ENCODE measurements at regions not wholly inside any gene's neighbourhood (a gene's known extent, or its start where the extent isn't known, plus 50 kb on each side); places are given as distances from the start of the nearest gene placed in this dataset.
"Not testable (repeated sequence)": the region's sequence is repeated elsewhere in the genome, so short reads cannot be mapped to it uniquely, and the experiment has no call there.

DNA sequence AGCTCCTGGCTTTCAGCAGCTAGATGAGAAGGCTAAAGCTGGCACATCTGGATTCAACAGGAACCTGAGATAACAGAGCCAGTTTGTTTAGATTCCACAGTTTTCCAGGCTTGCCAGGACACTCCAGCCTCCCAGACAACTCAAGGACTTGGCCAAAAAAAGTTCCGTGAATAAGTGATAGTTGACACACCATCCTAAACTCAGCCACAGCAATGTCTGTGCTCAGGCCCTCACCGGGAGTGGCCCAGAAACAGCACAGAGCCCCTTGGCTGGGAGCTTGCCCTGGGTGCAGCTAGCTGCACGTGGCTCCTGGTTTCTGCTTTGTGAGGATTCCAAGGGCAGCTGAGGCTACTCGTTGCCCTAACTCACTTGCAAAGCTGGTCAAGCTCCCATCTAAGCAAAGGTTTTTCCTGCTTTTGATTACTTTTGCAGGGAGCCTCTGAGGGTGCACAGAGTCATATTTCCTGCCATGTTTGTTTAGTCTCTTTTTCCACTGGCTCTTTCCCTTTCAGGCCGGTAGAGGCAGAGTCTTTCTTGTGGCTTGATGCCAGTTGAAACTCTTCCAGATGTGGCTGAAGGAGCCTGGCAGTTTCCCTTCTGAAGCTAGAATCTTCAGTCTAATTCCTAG lies 118.3 kb upstream of the ECI2 start:
- DNase-seq (ENCODE audit: low spot score): peak; percentile 54

DNA sequence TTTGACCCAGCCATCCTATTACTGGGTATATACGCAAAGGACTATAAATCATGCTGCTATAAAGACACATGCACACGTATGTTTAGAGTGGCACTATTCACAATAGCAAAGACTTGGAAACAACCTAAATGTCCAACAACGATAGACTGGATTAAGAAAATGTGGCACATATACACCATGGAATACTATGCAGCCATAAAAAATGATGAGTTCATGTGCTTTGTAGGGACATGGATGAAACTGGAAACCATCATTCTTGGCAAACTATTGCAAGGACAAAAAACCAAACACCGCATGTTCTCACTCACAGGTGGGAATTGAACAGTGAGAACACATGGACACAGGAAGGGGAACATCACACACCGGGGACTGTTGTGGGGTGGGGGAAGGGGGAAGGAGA lies 117.1 kb upstream of the ECI2 start:
- not testable (repeated sequence) for DNase-seq (ENCODE audit: low spot score)

DNA sequence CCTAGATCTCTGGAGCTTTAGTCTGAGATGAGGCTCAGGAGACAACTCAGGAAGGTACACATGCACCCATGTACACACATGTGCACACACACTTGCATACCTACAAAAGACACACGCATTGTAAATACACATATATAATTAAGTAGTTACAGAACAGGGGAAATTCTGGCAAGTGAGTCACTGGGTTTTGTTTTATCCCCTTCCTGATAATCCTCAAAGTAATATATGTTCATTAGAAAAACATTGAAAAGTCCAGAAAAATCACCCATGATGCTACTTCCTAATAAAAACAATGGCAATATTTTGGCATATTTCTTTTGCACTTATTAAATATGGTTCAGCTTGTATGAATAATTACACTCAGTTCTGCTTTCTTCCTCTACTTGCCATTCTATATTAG lies 115.3 kb upstream of the ECI2 start:
- DNase-seq (ENCODE audit: low spot score): no peak

DNA sequence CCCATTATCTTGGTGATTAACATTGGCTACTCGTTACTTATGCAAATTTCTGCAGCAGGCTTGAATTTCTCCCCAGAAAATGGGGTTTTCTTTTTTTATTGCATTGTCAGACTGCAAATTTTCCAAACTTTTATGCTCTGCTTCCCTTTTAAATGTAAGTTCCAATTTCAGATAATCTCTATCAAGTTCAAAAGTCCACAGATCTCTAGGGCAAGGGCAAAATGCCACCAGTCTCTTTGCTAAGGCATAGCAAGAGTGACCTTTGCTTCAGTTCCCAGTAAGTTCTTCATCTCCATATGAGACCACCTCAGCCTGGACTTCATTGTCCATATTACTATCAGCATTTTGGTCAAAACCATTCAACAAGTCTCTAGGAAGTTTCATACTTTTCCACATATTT lies 108.5 kb upstream of the ECI2 start:
- DNase-seq (ENCODE audit: low spot score): not testable (repeated sequence)

DNA sequence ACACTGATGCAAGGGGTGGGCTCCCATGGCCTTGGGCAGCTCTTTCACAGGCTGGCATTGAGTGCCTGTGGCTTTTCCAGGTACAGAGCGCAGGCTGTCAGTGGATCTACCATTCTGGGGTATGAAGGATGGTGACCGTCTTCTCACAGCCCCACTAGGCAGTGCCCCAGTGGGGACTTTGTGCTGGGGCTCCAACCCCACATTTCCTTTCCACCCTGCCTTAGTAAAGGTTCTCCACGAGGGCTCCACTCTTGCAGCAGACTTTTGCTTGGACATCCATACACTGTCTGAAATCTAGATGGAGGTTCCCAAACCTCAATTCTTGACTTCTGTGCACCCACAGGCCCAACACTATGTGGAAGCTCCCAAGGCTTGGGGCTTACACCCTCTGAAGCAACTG lies 107.9 kb upstream of the ECI2 start:
- DNase-seq (ENCODE audit: low spot score): no peak

DNA sequence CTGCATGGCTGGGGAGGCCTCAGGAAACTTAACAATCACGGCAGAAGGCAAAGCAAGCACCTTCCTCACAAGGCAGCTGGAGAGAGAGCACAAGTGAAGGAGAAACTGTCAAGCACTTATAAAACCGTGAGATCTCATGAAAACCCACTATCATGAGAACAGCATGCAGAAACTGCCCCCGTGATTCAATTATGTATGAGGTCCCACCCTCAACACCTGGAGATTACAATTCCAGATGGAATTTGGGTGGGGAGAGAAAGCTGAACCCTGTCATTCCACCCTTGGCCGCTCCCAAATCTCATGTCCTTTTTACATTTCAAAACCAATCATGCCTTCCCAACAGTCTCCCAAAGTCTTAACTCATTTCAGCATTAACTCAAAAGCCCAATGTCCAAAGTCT lies 107.2 kb upstream of the ECI2 start:
- no peak for DNase-seq (ENCODE audit: low spot score)

DNA sequence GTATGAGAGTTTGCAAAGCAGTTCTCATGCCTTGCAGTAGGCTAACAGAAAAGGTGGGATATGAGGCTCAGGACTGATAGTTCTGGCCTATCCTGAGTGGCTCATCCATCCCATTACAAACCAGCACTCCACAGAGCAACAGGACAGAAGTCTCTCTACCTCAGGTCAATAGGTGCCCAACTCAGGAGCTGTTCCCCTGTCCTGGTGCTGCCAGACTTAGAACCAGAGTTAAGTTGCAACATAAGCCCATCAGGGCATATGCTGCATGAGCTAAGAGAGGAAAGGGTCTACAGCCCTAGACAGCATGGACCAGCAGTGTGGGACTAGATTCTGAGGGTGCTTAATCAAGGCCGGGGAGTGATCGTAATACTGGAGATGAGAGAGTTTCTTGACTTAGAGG lies 104.8 kb upstream of the ECI2 start:
- no peak for DNase-seq (ENCODE audit: low spot score)

DNA sequence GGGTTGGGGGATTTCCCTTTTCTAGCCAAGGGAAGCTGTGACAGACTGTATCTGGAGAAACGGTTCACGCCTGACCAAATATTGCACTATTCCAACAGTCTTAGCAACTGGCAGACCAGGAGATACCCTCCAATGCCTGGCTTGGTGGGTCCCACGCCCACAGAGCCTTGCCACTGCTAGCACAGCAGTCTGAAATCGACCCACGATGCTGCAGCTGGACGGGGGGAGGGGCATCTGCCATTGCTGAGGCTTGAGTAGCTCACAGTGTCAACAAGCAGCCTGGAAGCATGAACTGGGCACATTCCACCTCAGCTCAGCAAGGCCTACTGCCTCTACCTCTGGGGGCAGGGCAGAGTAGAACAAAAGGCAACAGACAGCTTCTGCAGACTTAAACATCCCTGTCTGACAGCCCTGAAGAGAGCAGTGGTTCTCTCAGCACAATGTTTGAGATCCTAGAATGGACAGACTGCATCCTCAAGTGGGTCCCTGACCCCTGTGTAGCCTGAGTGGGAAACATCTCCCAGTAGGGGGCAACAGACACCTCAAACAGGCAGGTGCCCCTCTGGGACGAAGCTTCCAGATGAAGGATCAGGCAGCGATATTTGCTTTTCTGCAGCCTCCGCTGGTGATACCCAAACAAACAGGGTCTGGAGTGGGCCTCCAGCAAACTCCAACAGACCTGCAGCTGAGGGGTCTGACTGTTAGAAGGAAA lies 89.9 kb upstream of the ECI2 start:
- no peak for DNase-seq (ENCODE audit: low spot score)

DNA sequence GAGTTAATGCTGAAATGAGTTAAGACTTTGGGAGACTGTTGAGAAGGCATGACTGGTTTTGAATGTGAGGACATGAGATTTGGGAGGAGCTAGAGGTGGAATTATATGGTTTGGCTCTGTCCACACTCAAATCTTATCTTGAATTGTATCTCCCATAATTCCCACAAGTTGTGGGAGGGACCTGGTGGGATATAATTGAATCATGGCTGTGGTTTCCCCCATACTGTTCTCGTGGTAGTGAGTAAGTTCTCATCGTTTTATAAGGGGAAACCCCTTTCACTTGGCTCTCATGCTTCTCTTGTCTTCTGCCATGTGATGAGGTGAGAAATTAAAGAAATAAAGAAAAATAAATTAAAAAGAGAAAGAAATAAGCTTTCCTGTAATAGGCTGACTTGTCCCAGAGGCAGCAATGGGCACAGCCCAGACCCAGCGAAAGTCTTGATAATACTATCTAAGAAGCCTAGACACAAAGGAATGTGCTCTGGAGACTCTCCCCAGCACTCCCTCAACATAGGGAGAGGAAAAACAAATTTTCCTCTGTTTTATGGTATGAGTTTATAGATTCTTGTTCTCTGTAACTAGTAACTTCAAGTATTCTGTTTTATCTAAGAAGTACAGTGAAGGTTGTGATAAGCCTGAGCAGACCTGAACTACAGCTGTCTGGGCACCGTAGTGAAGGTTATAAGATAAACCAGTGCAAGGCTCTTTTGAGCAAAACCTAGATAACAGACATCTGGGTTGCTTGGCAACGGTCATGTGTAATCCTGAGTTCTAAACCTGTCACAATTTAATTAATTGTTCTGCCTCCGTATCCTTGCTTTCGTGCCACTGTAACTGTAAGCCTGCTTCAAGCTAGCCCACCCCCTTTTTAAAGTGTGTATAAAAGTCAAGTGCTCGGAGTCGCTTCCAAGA lies 88.9 kb upstream of the ECI2 start:
- DNase-seq (ENCODE audit: low spot score): no peak

DNA sequence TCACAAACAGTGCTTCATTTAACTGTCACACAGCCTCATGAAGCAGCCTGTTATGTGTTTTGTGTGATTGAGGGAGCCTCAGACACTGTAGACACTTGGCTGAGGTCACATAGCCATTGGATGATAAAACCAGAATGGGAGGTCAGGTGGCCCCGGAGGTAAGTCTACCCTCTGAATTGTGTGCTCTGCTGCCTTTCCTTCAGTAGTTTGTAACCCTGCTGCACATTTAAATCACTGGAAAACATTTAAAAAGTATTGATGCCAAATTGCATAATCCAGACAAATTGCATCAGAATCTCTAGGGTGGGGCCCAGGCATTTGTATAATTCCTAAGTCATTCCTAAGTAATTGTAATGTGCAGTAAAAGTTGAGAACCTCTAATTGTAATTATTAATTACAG lies 85.2 kb upstream of the ECI2 start:
- DNase-seq (ENCODE audit: low spot score): no peak

DNA sequence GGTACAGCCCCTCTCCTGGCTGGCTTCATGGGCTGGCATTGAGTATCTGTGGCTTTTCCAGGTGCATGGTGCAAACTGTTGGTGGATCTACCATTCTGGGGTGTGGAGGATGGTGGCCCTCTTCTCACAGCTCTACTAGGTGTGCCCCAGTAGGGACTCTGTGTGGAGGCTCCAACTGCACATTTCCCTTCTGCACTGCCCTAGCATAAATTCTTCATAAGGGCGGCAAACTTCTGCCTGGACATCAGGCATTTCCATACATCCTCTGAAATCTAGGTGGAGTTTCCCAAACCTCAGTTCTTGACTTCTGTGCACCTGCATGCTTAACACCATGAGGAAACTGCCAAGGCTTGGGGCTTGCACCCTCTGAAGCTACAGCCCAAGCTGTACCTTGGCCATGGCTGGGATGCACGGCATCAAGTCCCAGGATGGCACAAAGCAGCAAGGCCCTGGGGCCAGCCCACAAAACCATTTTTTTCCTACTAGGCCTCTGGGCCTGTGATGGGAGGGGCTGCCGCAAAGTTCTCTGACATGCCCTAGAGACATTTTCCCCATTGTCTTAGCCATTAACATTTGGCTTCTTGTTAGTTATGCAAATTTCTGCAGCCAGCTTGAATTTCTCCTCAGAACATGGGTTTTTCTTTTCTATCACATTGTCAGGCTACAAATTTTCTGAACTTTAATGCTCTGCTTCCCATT lies 83.4 kb upstream of the ECI2 start:
- not testable (repeated sequence) for DNase-seq (ENCODE audit: low spot score)

DNA sequence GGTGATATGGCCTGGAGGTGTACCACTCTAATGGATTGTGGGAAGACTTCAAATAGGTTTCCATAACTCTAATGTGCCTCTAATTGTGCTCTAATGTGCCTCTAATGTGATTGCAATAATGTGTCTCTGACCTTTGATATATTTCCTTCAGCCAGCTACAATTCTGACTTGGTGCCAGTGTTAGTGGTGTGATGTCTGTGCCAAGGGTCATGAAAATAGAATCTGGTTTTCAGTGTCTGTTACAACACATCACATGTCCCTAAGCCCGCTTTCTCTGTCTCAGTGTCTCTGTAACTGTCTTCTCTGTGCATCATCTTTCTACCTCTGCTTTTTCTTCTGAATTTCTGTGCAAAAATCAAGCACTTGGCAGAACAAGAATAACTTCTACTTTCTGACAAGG lies 77.2 kb upstream of the ECI2 start:
- no peak for DNase-seq (ENCODE audit: low spot score)

DNA sequence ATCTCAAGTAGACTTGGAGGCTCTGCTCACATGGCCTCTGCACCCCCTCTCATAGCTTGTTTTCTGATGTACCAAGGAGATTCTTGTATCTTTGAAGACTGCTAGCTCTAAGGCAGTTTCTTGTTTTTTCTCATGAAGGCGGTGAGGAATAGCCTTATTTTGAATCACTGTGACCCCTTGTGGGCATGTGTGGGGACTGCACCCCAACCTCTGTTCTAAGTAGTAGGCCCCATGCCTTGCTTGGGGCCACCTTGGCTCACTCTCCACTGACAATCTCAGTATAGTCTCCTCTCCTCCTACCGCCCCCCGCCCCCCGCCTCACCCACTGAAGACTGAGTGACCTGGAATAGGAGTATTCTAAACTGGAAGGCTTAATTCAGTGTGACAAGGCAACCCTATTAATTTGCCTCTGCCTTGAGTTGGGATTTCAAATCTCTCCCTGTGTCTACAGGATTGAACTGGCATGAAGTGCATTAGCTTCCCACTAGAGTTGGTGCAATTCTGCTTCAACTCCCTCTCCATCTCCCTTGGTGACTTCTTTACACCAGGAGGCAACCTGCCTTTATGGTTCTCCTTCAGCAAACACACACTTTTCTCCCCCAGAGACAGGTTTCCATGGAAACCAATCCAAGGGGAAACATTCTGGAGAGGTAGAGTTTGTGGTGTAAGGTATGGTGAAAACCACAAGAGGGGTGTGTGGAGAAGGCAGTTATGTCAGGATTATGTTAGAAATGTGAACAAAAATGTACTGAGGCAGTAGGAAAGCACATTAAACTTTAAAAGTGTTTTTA lies 75.4 kb upstream of the ECI2 start:
- peak; percentile 60 for DNase-seq (ENCODE audit: low spot score)

DNA sequence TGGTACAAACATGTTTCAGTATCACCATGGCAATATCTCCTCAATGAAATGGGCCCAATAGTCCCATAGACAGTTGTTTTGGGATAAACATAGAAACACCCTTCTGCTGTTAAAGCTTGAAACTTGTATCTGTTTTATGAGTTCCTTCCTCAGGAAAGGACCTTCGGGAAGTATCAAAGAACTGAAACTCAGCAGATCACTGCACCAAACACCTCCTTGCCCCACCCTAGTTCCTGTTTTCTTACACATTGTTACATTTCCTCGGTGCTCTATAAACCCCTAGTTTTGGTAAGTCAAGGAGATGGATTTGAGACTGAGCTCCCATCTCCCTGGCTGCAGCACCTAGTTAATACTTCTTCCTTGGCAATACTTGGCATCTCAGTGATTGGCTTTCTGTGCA lies 73.8 kb upstream of the ECI2 start:
- no peak for DNase-seq (ENCODE audit: low spot score)

DNA sequence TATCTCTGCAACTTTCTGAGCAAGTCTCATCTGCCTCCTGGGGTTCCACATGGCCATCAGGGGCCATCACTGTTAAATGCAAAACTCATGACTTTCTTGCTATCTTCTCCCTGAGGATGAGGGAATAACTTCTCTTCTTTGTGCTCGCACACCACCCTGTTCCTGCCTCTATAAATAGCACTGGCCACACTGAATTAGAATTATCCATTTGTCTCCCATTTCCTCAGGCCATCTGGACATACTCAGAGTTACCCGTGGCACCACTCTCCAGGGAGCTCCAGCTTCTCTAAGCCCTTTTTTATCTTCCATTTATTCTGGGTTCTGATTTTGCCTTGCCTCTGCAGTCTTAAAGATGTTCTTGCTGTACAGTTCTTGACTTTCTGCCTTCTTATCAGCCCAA lies 72.8 kb upstream of the ECI2 start:
- DNase-seq (ENCODE audit: low spot score): no peak

DNA sequence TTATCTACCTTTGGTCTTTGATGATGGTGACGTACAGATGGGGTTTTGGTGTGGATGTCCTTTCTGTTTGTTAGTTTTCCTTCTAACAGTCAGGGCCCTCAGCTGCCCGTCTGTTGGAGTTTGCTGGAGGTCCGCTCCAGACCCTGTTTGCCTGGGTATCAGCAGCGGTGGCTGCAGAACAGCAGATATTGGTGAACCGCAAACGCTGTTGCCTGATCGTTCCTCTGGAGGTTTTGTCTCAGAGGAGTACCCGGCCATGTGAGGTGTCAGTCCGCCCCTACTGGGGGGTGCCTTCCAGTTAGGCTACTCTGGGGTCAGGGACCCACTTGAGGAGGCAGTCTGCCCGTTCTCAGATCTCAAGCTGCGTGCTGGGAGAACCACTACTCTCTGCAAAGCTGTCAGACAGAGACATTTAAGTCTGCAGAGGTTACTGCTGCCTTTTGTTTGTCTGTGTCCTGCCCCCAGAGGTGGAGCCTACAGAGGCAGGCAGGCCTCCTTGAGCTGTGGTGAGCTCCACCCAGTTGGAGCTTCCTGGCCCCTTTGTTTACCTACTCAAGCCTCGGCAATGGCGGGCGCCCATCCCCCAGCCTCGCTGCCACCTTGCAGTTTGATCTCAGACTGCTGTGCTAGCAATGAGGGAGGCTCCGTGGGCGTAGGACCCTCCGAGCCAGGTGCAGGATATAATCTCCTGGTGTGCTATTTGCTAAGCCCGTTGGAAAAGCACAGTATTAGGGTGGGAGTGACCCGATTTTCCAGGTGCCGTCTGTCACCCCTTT lies 68.5 kb upstream of the ECI2 start:
- not testable (repeated sequence) for DNase-seq (ENCODE audit: low spot score)

DNA sequence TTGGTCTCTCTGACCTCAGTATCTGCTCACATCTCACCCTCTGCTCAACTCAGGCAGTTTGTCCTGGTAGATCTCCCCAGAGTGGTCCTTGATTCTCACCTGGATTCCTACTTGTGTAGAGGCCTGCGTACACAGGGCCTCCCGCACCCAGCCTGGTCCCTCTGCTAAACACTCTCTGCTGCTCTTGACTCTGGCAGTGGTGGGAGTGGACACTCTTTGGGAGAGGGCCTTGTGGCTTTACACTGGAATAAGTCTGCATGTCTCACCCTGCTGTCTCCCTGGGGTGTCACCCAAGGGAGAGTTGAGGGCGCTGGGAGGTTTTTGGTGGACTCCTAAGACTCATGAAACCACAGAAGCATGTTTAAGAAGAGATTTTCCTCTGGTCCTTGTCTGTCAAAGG lies 57.3 kb upstream of the ECI2 start:
- DNase-seq (ENCODE audit: low spot score): no peak

DNA sequence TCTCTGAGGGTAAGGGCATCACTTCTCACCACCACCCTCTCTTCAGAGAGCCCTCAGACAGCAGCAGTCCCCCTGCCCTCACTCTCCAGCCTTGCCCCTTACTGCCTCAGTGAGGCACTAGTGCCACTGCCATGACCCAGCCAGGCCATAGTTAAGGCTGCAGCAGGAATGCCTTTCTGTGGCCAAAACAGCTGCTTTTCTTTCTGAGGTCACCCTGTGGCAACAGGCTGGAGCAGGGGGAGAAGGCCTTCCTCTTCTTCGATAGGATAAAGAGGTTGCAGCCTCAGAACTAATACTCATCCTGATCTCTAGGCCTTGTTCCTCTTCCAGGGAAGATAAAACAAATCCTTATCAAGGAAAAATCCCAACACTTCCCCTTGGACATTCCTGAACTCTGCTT lies 56.8 kb upstream of the ECI2 start:
- DNase-seq (ENCODE audit: low spot score): no peak

DNA sequence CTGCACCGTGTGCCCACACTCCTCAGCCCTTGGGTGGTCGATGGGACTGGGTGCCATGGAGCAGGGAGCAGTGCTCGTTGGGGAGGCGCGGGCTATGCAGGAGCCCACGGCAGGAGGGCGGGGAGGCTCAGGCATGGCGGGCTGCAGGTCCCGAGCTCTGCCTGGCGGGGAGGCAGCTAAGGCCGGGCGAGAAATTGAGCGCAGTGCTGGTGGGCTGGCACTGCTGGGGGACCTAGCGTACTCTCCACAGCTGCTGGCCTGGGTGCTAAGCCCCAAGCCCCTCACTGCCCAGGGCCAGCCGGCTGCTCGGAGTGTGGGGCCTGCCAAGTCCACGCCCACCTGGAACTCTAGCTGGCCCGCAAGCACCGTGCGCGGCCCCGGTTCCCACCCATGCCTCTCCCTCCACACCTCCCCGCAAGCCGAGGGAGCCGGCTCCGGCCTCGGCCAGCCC lies 55.9 kb upstream of the ECI2 start:
- DNase-seq (ENCODE audit: low spot score): no peak

DNA sequence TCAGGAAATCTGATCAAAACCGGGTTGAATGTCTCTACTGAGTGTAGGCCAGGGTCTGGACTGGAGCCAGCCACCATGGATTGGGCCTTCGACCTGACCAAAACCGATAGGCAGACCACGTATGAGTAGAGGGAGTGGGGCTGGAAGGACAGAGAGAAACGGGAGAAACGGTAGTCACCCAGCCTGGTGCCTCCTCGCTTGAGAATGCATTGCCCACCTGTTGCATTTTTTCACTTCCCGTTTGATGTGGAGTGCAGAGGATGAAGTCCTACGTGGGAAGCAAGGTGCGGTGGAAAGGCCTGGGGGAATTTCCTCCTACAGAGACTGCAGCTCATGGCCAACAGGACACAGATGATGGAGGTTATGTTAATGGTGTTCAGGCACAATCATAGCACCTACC lies 53.9 kb upstream of the ECI2 start:
- DNase-seq (ENCODE audit: low spot score): no peak

DNA sequence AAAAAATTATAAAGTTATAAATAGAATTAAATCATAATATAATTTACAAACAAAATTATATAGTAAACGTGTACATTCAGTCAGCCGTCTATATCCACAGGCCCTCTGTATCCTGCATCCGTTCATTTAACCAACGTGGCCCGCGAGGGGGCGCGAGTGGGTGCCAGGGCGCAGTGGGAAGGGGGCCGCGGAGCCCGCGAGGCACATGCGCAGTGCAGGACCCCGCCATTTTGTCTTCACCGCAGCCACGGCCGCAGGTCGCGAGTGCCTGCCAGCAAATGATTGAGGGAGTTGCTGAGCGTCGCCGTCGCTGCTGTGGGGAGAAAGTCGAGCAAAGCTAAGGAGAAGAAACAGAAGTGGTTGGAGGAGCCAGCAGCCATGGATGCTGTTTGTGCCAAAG lies 53.4 kb upstream of the ECI2 start:
- no peak for DNase-seq (ENCODE audit: low spot score)

Measured in kidney tubule cell (primary cell).